ENCODE measurements at regions not wholly inside any gene's neighbourhood (a gene's known extent, or its start where the extent isn't known, plus 50 kb on each side); places are given as distances from the start of the nearest gene placed in this dataset.

GRCh38 chr19:31772915-31773314, 423.7 kb upstream of the TSHZ3 start:
- Histone ChIP-seq H3K27ac (ENCODE audit: low read depth in 2 of 2, low read length in 1 of 2) (no peak overlapping the region), H3K4me1 (ENCODE audit: control insufficient read depth in 2 of 2, insufficient read depth in 2 of 2, low read length in 1 of 2) (no peaks in the 10 kb centered on the region), H3K27me3 (ENCODE audit: control insufficient read depth in 1 of 2, insufficient read depth in 2 of 2, low read length in 2 of 2) (no peaks in the 10 kb centered on the region), H3K9me3 (ENCODE audit: control insufficient read depth in 2 of 2, insufficient read depth in 1 of 2, low read depth in 1 of 2, low read length in 1 of 2) (peaks cover 0 to 3% of the 10 kb centered on the region in 2 donors), H3K36me3 (ENCODE audit: control insufficient read depth in 2 of 2, insufficient read depth in 2 of 2, low read length in 1 of 2) (no peaks in the 10 kb centered on the region), H3K4me3 (ENCODE audit: low read depth in 1 of 2, low read length in 2 of 2) (no peak overlapping the region)
- 87% methylated on average over 5 of the region's 5 CpGs for WGBS, 2 donors

DNA sequence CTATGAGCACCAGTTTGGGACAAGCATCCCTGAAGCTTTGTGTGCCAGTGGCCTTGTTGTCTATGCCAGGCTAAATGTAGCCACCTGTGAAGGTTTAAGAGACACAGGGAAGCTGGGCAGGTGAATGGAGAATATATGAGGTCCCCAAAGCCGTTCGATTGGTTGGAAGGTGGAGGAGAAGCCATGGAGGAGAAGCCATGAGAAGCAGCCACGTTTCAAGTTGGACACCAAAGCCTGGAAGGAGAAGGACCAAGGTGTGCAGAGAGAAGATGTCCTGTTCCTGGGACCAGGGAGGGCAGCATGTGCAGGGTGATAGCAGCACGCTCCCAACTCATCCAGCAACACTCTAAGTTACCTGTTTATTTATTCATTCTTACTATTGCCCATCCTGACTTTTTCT, 432.3 kb upstream of the TSHZ3 start:
- H3K27me3 ChIP-seq (ENCODE audit: control insufficient read depth in 1 of 2, insufficient read depth in 2 of 2, low read length in 2 of 2), result no peaks in the 10 kb centered on the region
- H3K36me3 ChIP-seq (ENCODE audit: control insufficient read depth in 2 of 2, insufficient read depth in 2 of 2, low read length in 1 of 2), result no peaks in the 10 kb centered on the region
- no peaks in the 10 kb centered on the region for H3K4me1 ChIP-seq (ENCODE audit: control insufficient read depth in 2 of 2, insufficient read depth in 2 of 2, low read length in 1 of 2)
- WGBS, 2 donors, result 72 to 77% methylated on average over 4 of the region's 4 CpGs
- peaks cover 0 to 8% of the 10 kb centered on the region in 2 donors for H3K9me3 ChIP-seq (ENCODE audit: control insufficient read depth in 2 of 2, insufficient read depth in 1 of 2, low read depth in 1 of 2, low read length in 1 of 2)
- H3K27ac ChIP-seq (ENCODE audit: low read depth in 2 of 2, low read length in 1 of 2), result no peak overlapping the region
- no peak overlapping the region for H3K4me3 ChIP-seq (ENCODE audit: low read depth in 1 of 2, low read length in 2 of 2)

GRCh38 chr19:31783592-31783991, 434.4 kb upstream of the TSHZ3 start:
- Histone ChIP-seq H3K27me3 (ENCODE audit: control insufficient read depth in 1 of 2, insufficient read depth in 2 of 2, low read length in 2 of 2) (no peaks in the 10 kb centered on the region), H3K36me3 (ENCODE audit: control insufficient read depth in 2 of 2, insufficient read depth in 2 of 2, low read length in 1 of 2) (no peaks in the 10 kb centered on the region), H3K4me1 (ENCODE audit: control insufficient read depth in 2 of 2, insufficient read depth in 2 of 2, low read length in 1 of 2) (no peaks in the 10 kb centered on the region), H3K27ac (ENCODE audit: low read depth in 2 of 2, low read length in 1 of 2) (no peak overlapping the region), H3K4me3 (ENCODE audit: low read depth in 1 of 2, low read length in 2 of 2) (no peak overlapping the region), H3K9me3 (ENCODE audit: control insufficient read depth in 2 of 2, insufficient read depth in 1 of 2, low read depth in 1 of 2, low read length in 1 of 2) (peaks cover 0 to 5% of the 10 kb centered on the region in 2 donors)
- 43 to 48% methylated on average over 9 of the region's 9 CpGs for WGBS, 2 donors

DNA sequence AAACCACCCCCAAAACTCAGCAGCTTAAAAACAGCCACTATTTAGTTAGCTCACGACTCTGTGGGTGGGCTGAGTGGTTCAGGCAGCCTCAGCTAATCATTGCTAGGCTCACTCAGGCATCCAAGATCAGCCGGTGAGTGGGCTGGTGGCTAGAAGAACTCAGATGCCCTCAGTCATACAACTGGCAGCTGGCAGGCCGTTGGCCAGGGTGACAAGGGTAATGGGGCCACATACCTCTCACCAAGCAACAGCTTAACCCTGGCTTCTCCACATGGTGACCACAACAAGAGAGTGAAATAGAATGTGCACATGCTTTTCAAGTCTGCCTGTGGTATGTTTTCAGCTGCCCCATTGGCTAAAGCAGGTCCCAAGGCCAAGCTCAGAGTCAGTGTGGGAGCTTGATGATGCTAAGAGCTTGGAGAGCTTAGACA, 435.4 kb upstream of the TSHZ3 start:
- H3K27me3 ChIP-seq (ENCODE audit: control insufficient read depth in 1 of 2, insufficient read depth in 2 of 2, low read length in 2 of 2), result no peaks in the 10 kb centered on the region
- H3K4me3 ChIP-seq (ENCODE audit: low read depth in 1 of 2, low read length in 2 of 2), result no peak overlapping the region
- no peaks in the 10 kb centered on the region for H3K4me1 ChIP-seq (ENCODE audit: control insufficient read depth in 2 of 2, insufficient read depth in 2 of 2, low read length in 1 of 2)
- H3K36me3 ChIP-seq (ENCODE audit: control insufficient read depth in 2 of 2, insufficient read depth in 2 of 2, low read length in 1 of 2), result no peaks in the 10 kb centered on the region
- WGBS, 2 donors, result 45 to 47% methylated on average over 3 of the region's 3 CpGs
- no peak overlapping the region for H3K27ac ChIP-seq (ENCODE audit: low read depth in 2 of 2, low read length in 1 of 2)
- peaks cover 0 to 3% of the 10 kb centered on the region in 2 donors for H3K9me3 ChIP-seq (ENCODE audit: control insufficient read depth in 2 of 2, insufficient read depth in 1 of 2, low read depth in 1 of 2, low read length in 1 of 2)

DNA sequence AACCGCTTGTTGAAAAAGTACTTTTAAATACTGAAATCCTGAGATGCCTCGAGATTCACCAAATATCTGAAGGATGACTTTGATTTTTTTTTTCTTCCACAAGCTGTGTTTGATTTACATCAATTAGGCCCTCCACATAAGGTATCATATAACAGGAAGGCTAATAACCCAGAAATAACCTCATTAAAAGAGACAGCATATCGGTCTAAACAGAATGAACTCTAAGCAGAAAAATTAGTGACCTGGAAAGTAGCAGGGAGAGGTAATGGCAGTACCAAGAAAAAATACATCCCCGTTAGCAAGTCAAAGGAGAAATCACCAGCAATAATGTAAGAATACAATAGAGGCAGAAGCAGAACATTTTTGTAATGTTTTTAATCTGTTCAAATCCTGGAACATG, 452.4 kb upstream of the TSHZ3 start:
- 65 to 71% methylated on average over 4 of the region's 4 CpGs for WGBS, 2 donors
- Histone ChIP-seq H3K27me3 (ENCODE audit: control insufficient read depth in 1 of 2, insufficient read depth in 2 of 2, low read length in 2 of 2) (no peaks in the 10 kb centered on the region), H3K4me1 (ENCODE audit: control insufficient read depth in 2 of 2, insufficient read depth in 2 of 2, low read length in 1 of 2) (no peaks in the 10 kb centered on the region), H3K27ac (ENCODE audit: low read depth in 2 of 2, low read length in 1 of 2) (no peak overlapping the region), H3K9me3 (ENCODE audit: control insufficient read depth in 2 of 2, insufficient read depth in 1 of 2, low read depth in 1 of 2, low read length in 1 of 2) (peaks cover 0 to 3% of the 10 kb centered on the region in 2 donors), H3K36me3 (ENCODE audit: control insufficient read depth in 2 of 2, insufficient read depth in 2 of 2, low read length in 1 of 2) (no peaks in the 10 kb centered on the region), H3K4me3 (ENCODE audit: low read depth in 1 of 2, low read length in 2 of 2) (no peak overlapping the region)

DNA sequence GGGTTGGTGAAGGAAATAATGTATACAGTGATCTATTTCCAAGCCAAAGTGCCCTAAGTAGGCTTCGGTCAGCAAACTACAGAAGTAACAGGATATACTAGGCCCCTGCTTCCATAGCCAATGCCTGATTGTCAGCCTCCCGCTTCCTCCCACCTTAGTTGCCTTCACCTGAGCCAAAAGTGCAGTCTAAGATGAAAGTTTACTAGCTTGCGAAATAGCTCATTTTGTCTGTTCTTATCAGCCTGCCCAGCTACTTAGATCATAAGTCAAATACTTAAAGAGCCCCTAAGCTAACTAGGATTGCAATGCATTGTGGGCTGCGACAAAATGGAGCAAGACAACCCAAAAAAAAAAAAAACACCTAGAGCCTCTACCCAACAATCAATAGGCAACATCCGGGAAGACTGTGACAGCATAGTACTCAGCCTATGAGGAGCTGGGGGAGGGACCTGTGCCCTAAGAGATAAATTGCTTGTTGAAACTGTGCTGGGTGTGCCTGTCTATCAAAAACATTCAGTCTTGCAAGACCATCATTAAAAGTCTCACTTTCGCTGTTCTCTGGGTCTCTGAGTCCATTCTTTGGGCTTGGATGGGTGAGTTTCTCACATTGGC, 454.7 kb upstream of the TSHZ3 start:
- no peak overlapping the region for H3K27ac ChIP-seq (ENCODE audit: low read depth in 2 of 2, low read length in 1 of 2)
- WGBS, 2 donors, result 78 to 86% methylated on average over 6 of the region's 6 CpGs
- H3K36me3 ChIP-seq (ENCODE audit: control insufficient read depth in 2 of 2, insufficient read depth in 2 of 2, low read length in 1 of 2), result no peaks in the 10 kb centered on the region
- no peak overlapping the region for H3K4me3 ChIP-seq (ENCODE audit: low read depth in 1 of 2, low read length in 2 of 2)
- no peaks in the 10 kb centered on the region for H3K27me3 ChIP-seq (ENCODE audit: control insufficient read depth in 1 of 2, insufficient read depth in 2 of 2, low read length in 2 of 2)
- no peaks in the 10 kb centered on the region for H3K4me1 ChIP-seq (ENCODE audit: control insufficient read depth in 2 of 2, insufficient read depth in 2 of 2, low read length in 1 of 2)
- no peaks in the 10 kb centered on the region for H3K9me3 ChIP-seq (ENCODE audit: control insufficient read depth in 2 of 2, insufficient read depth in 1 of 2, low read depth in 1 of 2, low read length in 1 of 2)

DNA sequence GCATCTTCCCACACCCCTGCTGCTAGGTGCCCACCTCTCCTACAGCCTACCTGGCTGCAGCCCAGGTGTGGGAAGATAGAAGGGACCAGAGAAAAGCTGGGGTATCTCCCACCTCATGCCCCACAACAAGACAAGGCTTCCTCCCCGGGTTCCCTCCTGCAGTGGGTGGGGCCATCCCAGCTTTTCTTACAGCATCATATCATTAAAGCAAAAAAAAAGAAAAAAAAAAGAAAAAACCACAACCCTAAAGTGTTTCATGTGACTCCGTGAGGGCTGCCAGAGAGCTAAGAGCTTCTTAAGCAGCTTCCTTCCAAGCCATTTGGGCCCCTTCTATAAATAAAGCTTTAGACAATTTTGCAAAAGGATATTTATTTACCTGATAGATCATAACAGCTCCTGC, 455.4 kb upstream of the TSHZ3 start:
- Histone ChIP-seq H3K4me3 (ENCODE audit: low read depth in 1 of 2, low read length in 2 of 2) (no peak overlapping the region), H3K4me1 (ENCODE audit: control insufficient read depth in 2 of 2, insufficient read depth in 2 of 2, low read length in 1 of 2) (no peaks in the 10 kb centered on the region), H3K27ac (ENCODE audit: low read depth in 2 of 2, low read length in 1 of 2) (no peak overlapping the region), H3K27me3 (ENCODE audit: control insufficient read depth in 1 of 2, insufficient read depth in 2 of 2, low read length in 2 of 2) (no peaks in the 10 kb centered on the region), H3K9me3 (ENCODE audit: control insufficient read depth in 2 of 2, insufficient read depth in 1 of 2, low read depth in 1 of 2, low read length in 1 of 2) (no peaks in the 10 kb centered on the region), H3K36me3 (ENCODE audit: control insufficient read depth in 2 of 2, insufficient read depth in 2 of 2, low read length in 1 of 2) (no peaks in the 10 kb centered on the region)
- WGBS, 2 donors, result 44 to 50% methylated on average over 2 of the region's 2 CpGs

DNA sequence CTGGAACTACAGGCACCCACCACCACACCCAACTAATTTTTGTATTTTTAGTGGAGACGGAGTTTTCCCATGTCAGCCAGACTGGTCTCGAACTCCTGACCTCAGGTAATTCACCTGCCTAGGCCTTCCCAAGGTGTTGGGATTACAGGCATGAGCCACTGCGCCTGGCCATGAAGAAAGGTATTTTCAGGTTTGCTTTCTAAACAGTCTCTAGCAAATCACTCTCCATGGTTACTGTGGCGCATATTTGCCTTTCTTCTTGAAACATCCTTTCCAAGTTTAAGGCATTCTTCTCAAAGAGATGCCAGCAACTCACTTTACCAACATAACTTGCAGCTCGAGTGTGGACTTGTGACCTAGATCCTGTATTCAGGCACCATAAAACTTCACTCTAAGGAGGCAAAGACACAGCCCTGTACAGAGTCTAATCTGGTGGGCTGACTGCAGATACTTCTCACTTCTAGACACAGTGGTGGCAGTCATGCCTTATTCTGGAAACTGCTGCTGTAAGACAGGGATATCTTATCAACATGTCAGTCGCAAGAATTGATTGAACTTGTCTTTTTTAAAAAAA, 461.4 kb upstream of the TSHZ3 start:
- 71 to 76% methylated on average over 6 of the region's 6 CpGs for WGBS, 2 donors
- Histone ChIP-seq H3K9me3 (ENCODE audit: control insufficient read depth in 2 of 2, insufficient read depth in 1 of 2, low read depth in 1 of 2, low read length in 1 of 2) (peaks cover 0 to 2% of the 10 kb centered on the region in 2 donors), H3K27ac (ENCODE audit: low read depth in 2 of 2, low read length in 1 of 2) (no peak overlapping the region), H3K36me3 (ENCODE audit: control insufficient read depth in 2 of 2, insufficient read depth in 2 of 2, low read length in 1 of 2) (no peaks in the 10 kb centered on the region), H3K27me3 (ENCODE audit: control insufficient read depth in 1 of 2, insufficient read depth in 2 of 2, low read length in 2 of 2) (no peaks in the 10 kb centered on the region), H3K4me1 (ENCODE audit: control insufficient read depth in 2 of 2, insufficient read depth in 2 of 2, low read length in 1 of 2) (no peaks in the 10 kb centered on the region), H3K4me3 (ENCODE audit: low read depth in 1 of 2, low read length in 2 of 2) (no peak overlapping the region)

DNA sequence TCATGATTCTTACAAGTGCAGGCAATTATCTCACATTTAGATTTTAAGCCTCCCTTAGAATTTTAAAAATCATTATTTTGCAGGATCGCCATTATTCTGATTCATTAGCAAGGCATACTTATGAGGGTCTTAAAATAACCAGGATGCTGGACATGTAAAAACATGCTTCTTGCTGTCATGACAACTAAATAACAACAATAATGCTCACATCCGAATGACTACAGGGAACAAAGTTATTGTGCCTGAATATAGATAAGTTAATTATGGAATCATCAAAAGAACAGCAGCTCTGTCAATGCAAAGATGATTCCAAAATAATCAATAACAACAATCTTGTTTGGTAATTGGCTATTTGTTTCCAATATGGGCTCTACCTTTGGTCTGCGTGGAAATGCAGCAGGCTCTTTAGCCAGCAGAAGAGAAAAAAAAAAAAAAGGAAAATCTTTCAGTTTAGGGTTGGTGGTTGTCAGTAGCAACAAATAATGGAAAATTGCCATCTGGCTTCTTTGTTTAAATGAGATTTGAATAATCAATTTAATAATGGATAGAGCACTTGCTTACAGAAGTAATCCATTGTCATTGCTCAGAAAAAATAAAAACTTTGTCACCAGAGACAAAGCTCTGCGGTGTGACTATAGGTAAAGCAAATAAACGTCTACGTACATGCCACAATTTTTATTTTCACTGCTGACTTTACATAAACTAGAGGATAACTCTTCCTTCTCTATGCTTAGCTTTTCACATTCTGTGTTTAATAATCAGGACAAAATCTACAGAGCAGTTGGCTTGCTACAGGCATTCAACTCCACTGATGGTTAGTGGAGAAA, 468.9 kb upstream of the TSHZ3 start:
- H3K4me3 ChIP-seq (ENCODE audit: low read depth in 1 of 2, low read length in 2 of 2), result no peak overlapping the region
- no peaks in the 10 kb centered on the region for H3K4me1 ChIP-seq (ENCODE audit: control insufficient read depth in 2 of 2, insufficient read depth in 2 of 2, low read length in 1 of 2)
- no peak overlapping the region for H3K27ac ChIP-seq (ENCODE audit: low read depth in 2 of 2, low read length in 1 of 2)
- H3K9me3 ChIP-seq (ENCODE audit: control insufficient read depth in 2 of 2, insufficient read depth in 1 of 2, low read depth in 1 of 2, low read length in 1 of 2), result peaks cover 0 to 3% of the 10 kb centered on the region in 2 donors
- H3K36me3 ChIP-seq (ENCODE audit: control insufficient read depth in 2 of 2, insufficient read depth in 2 of 2, low read length in 1 of 2), result no peaks in the 10 kb centered on the region
- H3K27me3 ChIP-seq (ENCODE audit: control insufficient read depth in 1 of 2, insufficient read depth in 2 of 2, low read length in 2 of 2), result peaks cover 0 to 2% of the 10 kb centered on the region in 2 donors
- 35 to 38% methylated on average over 6 of the region's 6 CpGs for WGBS, 2 donors
